Lower lobe of right lung (tissue), 2 donors: ENCODE measurements at regions not wholly inside any gene's neighbourhood (a gene's known extent, or its start where the extent isn't known, plus 50 kb on each side); places are given as distances from the start of the nearest gene placed in this dataset.

Source experiments
- ATAC-seq, 2 donors: fragments of 200-7000 bp; cut with Tn5 transposase; one replicate each; pipeline ENCODE4 v1.9.1; 2020 to 2022; ENCODE audit warnings: mild to moderate bottlenecking in 2 of 2, moderate library complexity in 2 of 2
- DNase-seq: peaks from one replicate; pipeline ENCODE4 v3.0.0-alpha.2; 2020
- H3K27ac ChIP-seq: fragments of 200-600 bp; one replicate; pipeline ENCODE4 v1.8.0; 2022
- H3K27me3 ChIP-seq: fragments of 200-600 bp; one replicate; pipeline ENCODE4 v1.8.0; 2022; ENCODE audit warnings: low read depth
- H3K36me3 ChIP-seq: fragments of 200-600 bp; one replicate; pipeline ENCODE4 v1.8.0; 2022; ENCODE audit warnings: mild to moderate bottlenecking
- H3K4me1 ChIP-seq: fragments of 200-600 bp; one replicate; pipeline ENCODE4 v1.8.0; 2022
- H3K4me3 ChIP-seq: fragments of 200-600 bp; one replicate; pipeline ENCODE4 v1.8.0; 2022; ENCODE audit warnings: mild to moderate bottlenecking
- H3K9me3 ChIP-seq: fragments of 200-600 bp; one replicate; pipeline ENCODE4 v1.8.0; 2022
- intact Hi-C: fragments of 100-400 bp; cut with DNase I; formaldehyde crosslinking; loops from one replicate; pipeline ENCODE4 v1.11.0; 2022
- TF ChIP-seq, protein P1 (sequence below): fragments of 200-600 bp; IDR thresholded peaks from one replicate; pipeline ENCODE4 v1.8.0; 2022; ENCODE audit warnings: antibody characterized with exemption, mild to moderate bottlenecking
- donor health status: DM: no; HTN: yes; CAD: no; lungs with severe emphysema.

DNA sequence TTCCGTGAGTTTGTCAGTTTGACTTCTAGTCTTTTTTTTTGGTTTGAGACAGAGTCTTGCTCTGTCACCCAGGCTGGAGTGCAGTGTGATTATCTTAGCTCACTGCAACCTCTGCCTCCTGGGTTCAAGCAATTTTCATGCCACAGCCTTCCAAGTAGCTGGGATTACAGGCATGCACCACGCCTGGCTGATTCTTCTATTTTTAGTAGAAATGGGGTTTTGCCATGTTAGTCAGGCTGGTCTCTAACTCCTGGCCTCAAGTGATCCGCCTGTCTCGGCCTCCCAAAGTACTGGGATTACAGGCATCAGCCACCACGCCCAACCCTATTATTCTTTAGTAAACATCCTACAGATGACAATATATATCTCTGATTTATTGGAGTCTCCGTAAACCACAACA lies 506.5 kb downstream of the PREX1 start:
- Histone ChIP-seq H3K9me3 (no peaks in the 10 kb centered on the region), H3K4me1 (peaks cover 8% of the 10 kb centered on the region), H3K27ac (no peak overlapping the region), H3K27me3 (peaks cover 3% of the 10 kb centered on the region), H3K4me3 (no peak overlapping the region), H3K36me3 (no peaks in the 10 kb centered on the region)
- no peak for DNase-seq
- TF ChIP-seq, protein P1, sequence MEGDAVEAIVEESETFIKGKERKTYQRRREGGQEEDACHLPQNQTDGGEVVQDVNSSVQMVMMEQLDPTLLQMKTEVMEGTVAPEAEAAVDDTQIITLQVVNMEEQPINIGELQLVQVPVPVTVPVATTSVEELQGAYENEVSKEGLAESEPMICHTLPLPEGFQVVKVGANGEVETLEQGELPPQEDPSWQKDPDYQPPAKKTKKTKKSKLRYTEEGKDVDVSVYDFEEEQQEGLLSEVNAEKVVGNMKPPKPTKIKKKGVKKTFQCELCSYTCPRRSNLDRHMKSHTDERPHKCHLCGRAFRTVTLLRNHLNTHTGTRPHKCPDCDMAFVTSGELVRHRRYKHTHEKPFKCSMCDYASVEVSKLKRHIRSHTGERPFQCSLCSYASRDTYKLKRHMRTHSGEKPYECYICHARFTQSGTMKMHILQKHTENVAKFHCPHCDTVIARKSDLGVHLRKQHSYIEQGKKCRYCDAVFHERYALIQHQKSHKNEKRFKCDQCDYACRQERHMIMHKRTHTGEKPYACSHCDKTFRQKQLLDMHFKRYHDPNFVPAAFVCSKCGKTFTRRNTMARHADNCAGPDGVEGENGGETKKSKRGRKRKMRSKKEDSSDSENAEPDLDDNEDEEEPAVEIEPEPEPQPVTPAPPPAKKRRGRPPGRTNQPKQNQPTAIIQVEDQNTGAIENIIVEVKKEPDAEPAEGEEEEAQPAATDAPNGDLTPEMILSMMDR: no peak
- ATAC-seq: no peak
- intact Hi-C loops: no loop called here

DNA sequence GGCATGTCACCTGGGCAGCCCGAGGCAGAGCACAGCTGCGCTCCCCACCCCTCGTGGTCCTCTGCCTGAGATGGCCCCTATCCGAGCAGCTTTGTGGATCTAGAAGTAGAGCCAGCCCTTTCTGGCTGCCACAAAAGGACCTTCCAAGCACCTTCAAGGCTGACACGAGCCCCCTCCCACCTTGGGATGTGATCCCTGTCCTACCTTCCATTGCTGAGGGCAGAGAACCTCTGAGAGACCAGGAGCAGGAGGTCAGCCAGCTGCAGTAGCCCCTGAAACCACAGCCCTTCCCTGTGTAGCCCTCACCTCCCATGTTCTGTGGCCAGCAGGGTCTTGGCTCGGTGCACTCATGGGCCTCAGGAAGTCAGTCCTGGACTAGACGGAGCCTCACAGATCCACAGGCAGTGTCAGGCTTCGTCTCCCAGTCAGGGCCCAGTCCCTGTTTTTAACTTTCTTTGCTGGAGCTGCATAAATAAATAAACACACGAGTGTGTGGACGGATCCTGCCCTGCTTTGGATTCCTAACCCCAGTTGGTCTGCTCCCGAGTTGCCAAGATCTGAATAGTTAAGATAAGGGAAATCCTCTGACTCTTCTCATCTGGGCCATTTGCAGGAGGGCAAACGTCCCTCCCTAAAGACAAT lies 507.7 kb downstream of the PREX1 start:
- DNase-seq (no peak), ATAC-seq (no peak)
- Histone ChIP-seq H3K9me3 (no peaks in the 10 kb centered on the region), H3K27me3 (peaks cover 4% of the 10 kb centered on the region), H3K4me3 (no peak overlapping the region), H3K4me1 (peaks cover 8% of the 10 kb centered on the region), H3K36me3 (no peaks in the 10 kb centered on the region), H3K27ac (no peak overlapping the region)
- TF ChIP-seq, protein P1: no peak
- intact Hi-C loops: no loop called here

DNA sequence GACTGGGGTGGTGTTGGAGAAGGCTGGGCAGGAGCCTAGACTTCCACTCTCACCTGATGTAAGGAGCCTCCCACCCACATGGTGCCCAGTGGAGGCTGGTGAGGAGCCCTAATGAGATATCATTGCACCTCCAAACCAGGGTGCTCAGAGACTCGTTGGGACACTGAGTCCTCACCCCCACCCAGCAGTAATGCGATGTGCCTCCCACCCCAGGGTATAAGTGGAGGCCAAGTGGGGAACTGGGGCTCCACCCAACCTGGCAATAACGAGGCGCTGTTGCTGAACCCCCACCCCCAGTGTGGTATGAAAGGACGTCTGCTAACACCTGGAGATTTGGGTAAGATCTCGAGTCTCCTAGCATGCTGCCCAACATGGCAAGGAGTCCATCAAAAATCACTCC lies 510.2 kb downstream of the PREX1 start:
- Histone ChIP-seq H3K36me3 (no peaks in the 10 kb centered on the region), H3K4me1 (peaks cover 8% of the 10 kb centered on the region), H3K27ac (no peak overlapping the region), H3K4me3 (no peak overlapping the region), H3K9me3 (no peaks in the 10 kb centered on the region), H3K27me3 (peaks cover 4% of the 10 kb centered on the region)
- TF ChIP-seq, protein P1: no peak
- no peak for DNase-seq
- intact Hi-C loops: no loop called here
- no peak for ATAC-seq

DNA sequence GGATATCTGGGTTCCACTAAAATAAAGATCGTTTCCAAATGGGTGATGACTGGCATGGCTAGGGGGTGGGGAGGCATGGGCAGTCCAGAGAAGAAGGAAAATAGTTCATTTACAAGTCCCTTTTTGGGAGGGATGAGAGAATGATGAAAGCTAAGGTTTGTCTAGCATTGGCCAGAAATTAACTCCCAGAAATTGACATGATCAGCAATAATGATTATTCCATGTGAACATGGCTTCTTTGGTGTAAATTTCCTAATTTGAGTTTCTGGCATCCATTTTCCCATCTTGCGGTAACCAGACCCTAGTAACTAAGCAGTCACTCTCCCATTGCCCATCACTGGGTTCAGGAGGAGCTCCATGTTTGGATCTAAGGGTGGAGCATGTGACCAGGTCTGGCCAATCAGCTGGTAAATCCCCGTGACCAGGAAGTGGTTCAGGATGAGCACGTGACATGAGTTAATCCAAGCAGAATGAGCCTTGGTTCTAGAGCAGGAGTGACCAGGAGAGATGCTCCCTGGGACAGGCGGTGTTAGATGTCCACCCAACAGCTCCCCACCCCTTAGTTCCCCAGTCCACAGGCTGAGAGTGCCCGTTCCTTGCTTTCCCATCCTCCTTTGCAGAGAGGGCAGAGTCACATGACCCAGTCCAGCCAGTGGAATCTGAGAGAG lies 512.7 kb downstream of the PREX1 start:
- ATAC-seq: no peak
- TF ChIP-seq, protein P1: no peak
- no peak overlapping the region for H3K4me3 ChIP-seq
- peaks cover 4% of the 10 kb centered on the region for H3K27me3 ChIP-seq
- no peak for DNase-seq
- no peak overlapping the region for H3K27ac ChIP-seq
- no peaks in the 10 kb centered on the region for H3K9me3 ChIP-seq
- H3K36me3 ChIP-seq: no peaks in the 10 kb centered on the region
- intact Hi-C loops: no loop called here
- peaks cover 2% of the 10 kb centered on the region for H3K4me1 ChIP-seq

DNA sequence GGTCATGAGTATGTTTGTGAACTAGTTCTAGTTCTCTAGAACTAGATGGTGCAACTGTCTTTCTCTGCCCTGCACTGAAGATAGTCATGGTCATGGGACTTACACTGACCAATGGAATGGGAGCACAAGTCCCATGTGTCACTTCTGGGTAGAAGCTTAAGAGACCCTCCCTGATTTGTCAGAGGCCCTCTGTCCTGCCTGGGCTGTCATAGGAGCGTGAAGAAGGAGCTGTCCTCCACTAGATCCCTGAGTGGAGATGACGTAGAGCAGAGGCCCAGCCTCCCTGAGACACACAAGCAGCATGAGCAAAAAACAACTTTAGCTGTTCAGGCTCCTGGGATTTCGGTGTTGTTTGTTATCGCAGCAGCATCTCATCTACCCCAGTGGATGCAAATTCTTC lies 514.5 kb downstream of the PREX1 start:
- no peak for ATAC-seq
- Histone ChIP-seq H3K27ac (no peak overlapping the region), H3K4me1 (no peaks in the 10 kb centered on the region), H3K36me3 (no peaks in the 10 kb centered on the region), H3K9me3 (no peaks in the 10 kb centered on the region), H3K4me3 (no peak overlapping the region), H3K27me3 (peaks cover 4% of the 10 kb centered on the region)
- intact Hi-C loops: no loop called here
- TF ChIP-seq, protein P1: no peak
- no peak for DNase-seq
